ENCODE measurements at regions not wholly inside any gene's neighbourhood (a gene's known extent, or its start where the extent isn't known, plus 50 kb on each side); places are given as distances from the start of the nearest gene placed in this dataset.

DNA sequence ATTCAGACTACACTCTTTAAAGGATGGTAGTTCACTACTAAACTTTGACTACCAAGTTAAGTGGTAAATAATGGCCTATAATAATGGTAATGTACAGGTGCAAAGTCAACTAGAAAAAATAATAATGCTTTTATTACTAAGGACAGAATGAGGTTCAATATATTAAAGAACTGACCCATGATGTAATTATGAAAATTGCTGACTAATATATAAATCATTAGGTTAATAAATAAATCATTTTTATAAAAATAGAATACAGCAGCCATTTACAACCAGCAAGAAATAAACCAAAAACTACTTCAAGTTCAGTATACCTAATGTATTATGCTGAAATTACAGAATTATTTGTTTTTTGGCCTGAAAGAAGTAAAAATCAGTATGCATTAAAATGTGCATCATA is 577.2 kb downstream of the PPARGC1A start:
- TF ChIP-seq, protein P1, sequence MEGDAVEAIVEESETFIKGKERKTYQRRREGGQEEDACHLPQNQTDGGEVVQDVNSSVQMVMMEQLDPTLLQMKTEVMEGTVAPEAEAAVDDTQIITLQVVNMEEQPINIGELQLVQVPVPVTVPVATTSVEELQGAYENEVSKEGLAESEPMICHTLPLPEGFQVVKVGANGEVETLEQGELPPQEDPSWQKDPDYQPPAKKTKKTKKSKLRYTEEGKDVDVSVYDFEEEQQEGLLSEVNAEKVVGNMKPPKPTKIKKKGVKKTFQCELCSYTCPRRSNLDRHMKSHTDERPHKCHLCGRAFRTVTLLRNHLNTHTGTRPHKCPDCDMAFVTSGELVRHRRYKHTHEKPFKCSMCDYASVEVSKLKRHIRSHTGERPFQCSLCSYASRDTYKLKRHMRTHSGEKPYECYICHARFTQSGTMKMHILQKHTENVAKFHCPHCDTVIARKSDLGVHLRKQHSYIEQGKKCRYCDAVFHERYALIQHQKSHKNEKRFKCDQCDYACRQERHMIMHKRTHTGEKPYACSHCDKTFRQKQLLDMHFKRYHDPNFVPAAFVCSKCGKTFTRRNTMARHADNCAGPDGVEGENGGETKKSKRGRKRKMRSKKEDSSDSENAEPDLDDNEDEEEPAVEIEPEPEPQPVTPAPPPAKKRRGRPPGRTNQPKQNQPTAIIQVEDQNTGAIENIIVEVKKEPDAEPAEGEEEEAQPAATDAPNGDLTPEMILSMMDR (IDR thresholded peaks at IDR 0.05; ENCODE audit: insufficient read depth, low read length, poor library complexity, severe bottlenecking) = no peak
- TF ChIP-seq EZH2phosphoT487 (conservative IDR thresholded peaks at IDR 0.05; ENCODE audit: low read length) = no peak

Data from SU-DHL-6 (cell line).